C4-2B (cell line): ENCODE measurements at regions not wholly inside any gene's neighbourhood (a gene's known extent, or its start where the extent isn't known, plus 50 kb on each side); places are given as distances from the start of the nearest gene placed in this dataset.

Source experiments
- CTCF ChIP-seq: fragments of 450-650 bp; conservative IDR thresholded peaks from 2 replicates; pipeline ENCODE4 v1.5.1; 2017; ENCODE audit warnings: mild to moderate bottlenecking
- ZFX ChIP-seq: fragments of 450-650 bp; IDR thresholded peaks from 2 replicates; pipeline ENCODE4 v1.6.1; 2017

- TF ChIP-seq CTCF = no peak
- no peak for TF ChIP-seq ZFX
Measured at GRCh38 chr10:20372748-20373147, 524.4 kb downstream of the NEBL start.
